Gastrocnemius medialis (tissue), 4 donors: ENCODE measurements at regions not wholly inside any gene's neighbourhood (a gene's known extent, or its start where the extent isn't known, plus 50 kb on each side); places are given as distances from the start of the nearest gene placed in this dataset.

Experiments
- ATAC-seq, 2 donors: fragments of 150-250 bp; one replicate each; pipeline ENCODE4 v1.9.1; 2016
- DNase-seq, 2 donors: peaks; one replicate each; pipeline ENCODE4 v3.0.0-alpha.2; 2019
- H3K27ac ChIP-seq, 4 donors: fragments of 200-600 bp; sonication (generic); 1 replicate in 1 of 4; 2 replicates in 3 of 4; pipeline ENCODE4 v1.5.1; 2016 to 2018; ENCODE audit warnings: mild to moderate bottlenecking in 2 of 4, moderate library complexity in 1 of 4
- H3K27me3 ChIP-seq, 3 donors: fragments of 200-600 bp; sonication (generic) in 2 of 3; 1 replicate in 1 of 3; 2 replicates in 2 of 3; pipeline versions ENCODE4 v1.5.1 to v1.6.0; 2016 to 2019; ENCODE audit warnings: mild to moderate bottlenecking in 1 of 3, moderate library complexity in 1 of 3
- H3K36me3 ChIP-seq, 2 donors: fragments of 200-600 bp; sonication (generic) in 1 of 2; one replicate each; pipeline ENCODE4 v1.5.1; 2017 to 2018
- H3K4me1 ChIP-seq, 2 donors: fragments of 200-600 bp; sonication (generic) in 1 of 2; one replicate each; pipeline ENCODE4 v1.5.1; 2016 to 2017; ENCODE audit warnings: mild to moderate bottlenecking in 2 of 2
- H3K4me3 ChIP-seq, 4 donors: fragments of 200-600 bp; sonication (generic) in 3 of 4; 1 replicate in 1 of 4; 2 replicates in 3 of 4; pipeline ENCODE4 v1.5.1; 2016 to 2019; ENCODE audit warnings: mild to moderate bottlenecking in 2 of 4
- H3K9me3 ChIP-seq, 3 donors: fragments of 200-600 bp; sonication (generic) in 2 of 3; 1 replicate in 1 of 3; 2 replicates in 2 of 3; pipeline ENCODE4 v1.5.1; 2016 to 2019
- POLR2A ChIP-seq, 2 donors: fragments of 450-650 bp; IDR thresholded peaks; one replicate each; pipeline ENCODE4 v1.6.1; 2017; ENCODE audit warnings: antibody characterized with exemption in 2 of 2, mild to moderate bottlenecking in 2 of 2, moderate library complexity in 2 of 2
- in situ Hi-C, 4 donors: fragments of 200-750 bp; cut with MboI; loops; one replicate each; pipeline versions ENCODE4 v1.15.0 to v1.8.0; 2017; ENCODE audit warnings: low sequenced_read_pairs in 4 of 4
- intact Hi-C: fragments of 100-400 bp; cut with DNase I; formaldehyde crosslinking; loops from one replicate; pipeline ENCODE4 v1.15.1; 2023; ENCODE audit warnings: low total_unique reads
- TF ChIP-seq, protein P1 (sequence below), 5 experiments: fragments of 450-650 bp in 3 of 5; fragments of 200-600 bp in 2 of 5; sonication (generic) in 2 of 5; IDR thresholded peaks in 4 of 5; conservative IDR thresholded peaks in 1 of 5; 1 replicate in 4 of 5; 2 replicates in 1 of 5; pipeline ENCODE4 v1.5.1; 2016 to 2019; ENCODE audit warnings: antibody characterized with exemption in 5 of 5, mild to moderate bottlenecking in 3 of 5, moderate library complexity in 3 of 5

GRCh38 chr5:51987669-51988209 is 604.5 kb downstream of the ISL1 start:
- DNase-seq = no peak
- in situ Hi-C loops = loop anchor here in 1 of 4 donors (25.0 kb wide), 1 partner anchor 1025 kb away; no protein-coding TSS in a partner anchor
- no peak for ATAC-seq

DNA sequence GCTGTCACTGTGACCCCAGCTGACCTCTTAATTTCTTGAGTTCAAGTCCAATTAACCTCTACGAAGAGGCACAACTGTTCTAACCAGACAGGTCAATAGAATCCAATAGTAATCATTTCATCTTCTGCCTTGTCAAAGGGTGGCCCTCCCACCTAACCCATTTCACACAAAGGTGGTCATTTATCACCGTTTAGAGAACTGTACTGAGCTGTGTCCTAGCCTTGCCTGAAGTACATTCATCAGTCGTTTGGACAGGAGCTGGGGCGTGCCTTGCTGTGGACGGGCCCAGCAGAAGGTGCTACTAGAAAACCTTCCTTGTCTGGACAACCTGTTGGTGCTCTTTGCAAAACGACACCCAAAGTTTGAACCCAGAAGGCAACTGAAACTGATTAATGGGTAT is 605.4 kb downstream of the ISL1 start:
- no peak for DNase-seq
- Histone ChIP-seq H3K9me3 (no peaks in the 10 kb centered on the region), H3K4me3 (no peak overlapping the region), H3K4me1 (no peaks in the 10 kb centered on the region), H3K27me3 (no peaks in the 10 kb centered on the region), H3K27ac (no peak overlapping the region), H3K36me3 (no peaks in the 10 kb centered on the region)
- ATAC-seq = no peak
- TF ChIP-seq POLR2A (IDR thresholded peaks at IDR 0.05) = no peak
- TF ChIP-seq, protein P1, sequence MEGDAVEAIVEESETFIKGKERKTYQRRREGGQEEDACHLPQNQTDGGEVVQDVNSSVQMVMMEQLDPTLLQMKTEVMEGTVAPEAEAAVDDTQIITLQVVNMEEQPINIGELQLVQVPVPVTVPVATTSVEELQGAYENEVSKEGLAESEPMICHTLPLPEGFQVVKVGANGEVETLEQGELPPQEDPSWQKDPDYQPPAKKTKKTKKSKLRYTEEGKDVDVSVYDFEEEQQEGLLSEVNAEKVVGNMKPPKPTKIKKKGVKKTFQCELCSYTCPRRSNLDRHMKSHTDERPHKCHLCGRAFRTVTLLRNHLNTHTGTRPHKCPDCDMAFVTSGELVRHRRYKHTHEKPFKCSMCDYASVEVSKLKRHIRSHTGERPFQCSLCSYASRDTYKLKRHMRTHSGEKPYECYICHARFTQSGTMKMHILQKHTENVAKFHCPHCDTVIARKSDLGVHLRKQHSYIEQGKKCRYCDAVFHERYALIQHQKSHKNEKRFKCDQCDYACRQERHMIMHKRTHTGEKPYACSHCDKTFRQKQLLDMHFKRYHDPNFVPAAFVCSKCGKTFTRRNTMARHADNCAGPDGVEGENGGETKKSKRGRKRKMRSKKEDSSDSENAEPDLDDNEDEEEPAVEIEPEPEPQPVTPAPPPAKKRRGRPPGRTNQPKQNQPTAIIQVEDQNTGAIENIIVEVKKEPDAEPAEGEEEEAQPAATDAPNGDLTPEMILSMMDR (IDR thresholded peaks at IDR 0.05 in 4 of 5, conservative IDR thresholded peaks at IDR 0.05 in 1 of 5) = no peak
- in situ Hi-C loops (loop anchor here in 1 of 4 donors (25.0 kb wide), 1 partner anchor 1026 kb away; no protein-coding TSS in a partner anchor), intact Hi-C loops (no loop called here)

More at GRCh38 chr5:51987669-51988209, 604.5 kb downstream of the ISL1 start:
- intact Hi-C loops = no loop called here
- TF ChIP-seq, protein P1 (IDR thresholded peaks at IDR 0.05 in 4 of 5, conservative IDR thresholded peaks at IDR 0.05 in 1 of 5) = no peak
- no peak for TF ChIP-seq POLR2A (IDR thresholded peaks at IDR 0.05)
- no peaks in the 10 kb centered on the region for H3K9me3 ChIP-seq
- no peak overlapping the region for H3K4me3 ChIP-seq
- H3K27me3 ChIP-seq = no peaks in the 10 kb centered on the region
- H3K4me1 ChIP-seq = no peaks in the 10 kb centered on the region
- no peak overlapping the region for H3K27ac ChIP-seq
- no peaks in the 10 kb centered on the region for H3K36me3 ChIP-seq

DNA sequence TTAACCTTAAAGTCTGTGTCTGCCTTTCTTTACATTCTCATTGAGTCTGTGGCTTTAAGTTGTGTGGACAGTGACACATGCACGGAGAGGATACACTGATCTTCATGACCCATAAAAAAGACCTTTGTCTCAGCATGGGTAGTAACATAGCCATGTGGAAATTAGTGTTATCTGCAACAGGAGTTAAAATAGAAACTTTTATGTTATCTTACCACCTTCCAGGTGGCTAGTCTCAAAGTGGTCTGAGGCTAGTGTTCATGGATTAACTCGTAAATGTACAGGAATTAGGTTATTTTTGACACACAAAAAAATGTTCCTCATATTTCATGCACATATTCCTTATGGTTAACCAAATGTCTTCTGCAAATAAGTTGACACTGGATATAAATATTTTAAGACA is 607.0 kb downstream of the ISL1 start:
- no peak overlapping the region for H3K4me3 ChIP-seq
- DNase-seq (no peak), ATAC-seq (no peak)
- no peak for TF ChIP-seq POLR2A (IDR thresholded peaks at IDR 0.05)
- TF ChIP-seq, protein P1 (IDR thresholded peaks at IDR 0.05 in 4 of 5, conservative IDR thresholded peaks at IDR 0.05 in 1 of 5) = no peak
- no peaks in the 10 kb centered on the region for H3K4me1 ChIP-seq
- H3K27me3 ChIP-seq = no peaks in the 10 kb centered on the region
- intact Hi-C loops (no loop called here), in situ Hi-C loops (loop anchor here in 1 of 4 donors (25.0 kb wide), 1 partner anchor 1028 kb away; no protein-coding TSS in a partner anchor)
- no peaks in the 10 kb centered on the region for H3K36me3 ChIP-seq
- no peak overlapping the region for H3K27ac ChIP-seq
- no peaks in the 10 kb centered on the region for H3K9me3 ChIP-seq

DNA sequence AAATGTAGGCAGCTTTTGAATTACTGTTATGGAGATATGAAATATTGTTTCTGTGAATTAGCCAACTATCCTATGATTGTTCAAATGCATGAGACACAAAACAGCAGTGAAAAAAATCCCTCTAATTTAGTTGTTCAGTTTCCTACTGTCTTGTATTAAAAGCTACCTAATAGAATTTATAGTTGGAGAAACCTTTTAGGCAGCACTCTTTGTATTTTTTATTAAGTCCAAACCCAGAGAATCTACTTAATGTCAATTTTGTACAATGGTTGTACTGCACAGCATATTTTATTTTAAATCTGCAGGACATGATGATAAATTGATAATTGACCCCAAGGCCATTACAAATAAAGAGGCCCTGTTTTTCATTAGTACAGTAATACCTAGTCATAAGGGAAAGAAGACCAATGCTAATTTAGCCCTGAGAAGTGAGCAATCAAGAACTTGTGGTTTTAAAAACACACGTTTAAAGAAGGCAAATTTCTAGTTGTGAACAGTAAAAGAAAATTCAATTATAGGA is 607.5 kb downstream of the ISL1 start:
- no peak for ATAC-seq
- no peak for DNase-seq
- in situ Hi-C loops = loop anchor here in 1 of 4 donors (25.0 kb wide), 1 partner anchor 1028 kb away; no protein-coding TSS in a partner anchor

More for the DNA sequence above, 607.5 kb downstream of the ISL1 start:
- H3K9me3 ChIP-seq = no peaks in the 10 kb centered on the region
- intact Hi-C loops = no loop called here
- H3K36me3 ChIP-seq = no peaks in the 10 kb centered on the region
- H3K4me1 ChIP-seq = no peaks in the 10 kb centered on the region
- no peak overlapping the region for H3K27ac ChIP-seq
- TF ChIP-seq, protein P1 (IDR thresholded peaks at IDR 0.05 in 4 of 5, conservative IDR thresholded peaks at IDR 0.05 in 1 of 5) = no peak
- TF ChIP-seq POLR2A (IDR thresholded peaks at IDR 0.05) = no peak
- H3K27me3 ChIP-seq = no peaks in the 10 kb centered on the region
- H3K4me3 ChIP-seq = no peak overlapping the region
